HK-2 (cell line): ENCODE measurements at regions not wholly inside any gene's neighbourhood (a gene's known extent, or its start where the extent isn't known, plus 50 kb on each side); places are given as distances from the start of the nearest gene placed in this dataset.
A peak's percentile ranks its signal among the peaks of the same experiment; 100 is the strongest.
"Not testable (repeated sequence)": the region's sequence is repeated elsewhere in the genome, so short reads cannot be mapped to it uniquely, and the experiment has no call there.

Experiments
- DNase-seq: peaks from one replicate; pipeline ENCODE4 v3.0.0-alpha.2; 2018; ENCODE audit not compliant: unreplicated experiment

- peak; percentile 16 for DNase-seq
These were observed 1609.3 kb downstream of the SPATA31A7 start for GRCh38 chr9:62798884-62799850.

GRCh38 chr9:62799851-62800371 is 1610.1 kb downstream of the SPATA31A7 start:
- peak; percentile 58 for DNase-seq

GRCh38 chr9:62800451-62801371 is 1610.9 kb downstream of the SPATA31A7 start:
- DNase-seq, result peak; percentile 47

- DNase-seq, result peak; percentile 29
These were observed 1611.6 kb downstream of the SPATA31A7 start for GRCh38 chr9:62801372-62801811.

- peak; percentile 83 for DNase-seq
These were observed 1612.3 kb downstream of the SPATA31A7 start for GRCh38 chr9:62801961-62802718.

GRCh38 chr9:62802719-62803079 is 1612.9 kb downstream of the SPATA31A7 start:
- DNase-seq, result not testable (repeated sequence)

GRCh38 chr9:62803099-62803498 is 1613.3 kb downstream of the SPATA31A7 start:
- not testable (repeated sequence) for DNase-seq

GRCh38 chr9:62804314-62804713 is 1614.5 kb downstream of the SPATA31A7 start:
- DNase-seq, result not testable (repeated sequence)

- DNase-seq, result not testable (repeated sequence)
These were observed 1617.6 kb downstream of the SPATA31A7 start for GRCh38 chr9:62807424-62807823.

- DNase-seq, result not testable (repeated sequence)
These were observed 1618.2 kb downstream of the SPATA31A7 start for GRCh38 chr9:62808081-62808480.

- DNase-seq, result not testable (repeated sequence)
These were observed 1620.5 kb downstream of the SPATA31A7 start for GRCh38 chr9:62810318-62810717.

- DNase-seq, result not testable (repeated sequence)
These were observed 1621.0 kb downstream of the SPATA31A7 start for GRCh38 chr9:62810811-62811315.

GRCh38 chr9:62815436-62815835 is 1625.6 kb downstream of the SPATA31A7 start:
- DNase-seq, result not testable (repeated sequence)

- DNase-seq, result not testable (repeated sequence)
These were observed 1626.5 kb downstream of the SPATA31A7 start for GRCh38 chr9:62816331-62816730.

- DNase-seq, result not testable (repeated sequence)
These were observed 1627.4 kb downstream of the SPATA31A7 start for GRCh38 chr9:62817214-62817613.

- DNase-seq, result not testable (repeated sequence)
These were observed 1632.3 kb downstream of the SPATA31A7 start for GRCh38 chr9:62822185-62822584.

- DNase-seq, result not testable (repeated sequence)
These were observed 1638.4 kb downstream of the SPATA31A7 start for GRCh38 chr9:62827957-62828907.

GRCh38 chr9:62830829-62831459 is 1641.1 kb downstream of the SPATA31A7 start:
- not testable (repeated sequence) for DNase-seq
